ENCODE measurements at regions not wholly inside any gene's neighbourhood (a gene's known extent, or its start where the extent isn't known, plus 50 kb on each side); places are given as distances from the start of the nearest gene placed in this dataset.

- POLR2A ChIA-PET, result no interaction called here
- Histone ChIP-seq H3K4me1 (ENCODE audit: insufficient read depth, low read length, poor library complexity, severe bottlenecking) (no peaks in the 10 kb centered on the region), H3K4me2 (ENCODE audit: low read length) (no peak overlapping the region), H3K79me2 (ENCODE audit: insufficient read depth, low read depth, low read length) (no peaks in the 10 kb centered on the region), H3K9me2 (ENCODE audit: insufficient read depth, low read length) (no peaks in the 10 kb centered on the region), H4K20me1 (ENCODE audit: insufficient read depth, low read length) (no peaks in the 10 kb centered on the region), H3K4me3 (ENCODE audit: low read depth, low read length, poor library complexity, severe bottlenecking) (no peak overlapping the region), H3K36me3 (ENCODE audit: insufficient read depth, low read length) (no peaks in the 10 kb centered on the region), H3K27ac (ENCODE audit: low read depth, low read length, poor library complexity, severe bottlenecking) (no peak overlapping the region), H2AFZ (ENCODE audit: low read length) (no peak overlapping the region), H3K9me3 (ENCODE audit: low read length) (no peaks in the 10 kb centered on the region)
- no peak for DNase-seq (ENCODE audit: low spot score)
- no peak for TF ChIP-seq EZH2phosphoT487 (IDR thresholded peaks at IDR 0.05; ENCODE audit: borderline replicate concordance, low read depth, low read length)
- no peak for TF ChIP-seq CTCF (conservative IDR thresholded peaks at IDR 0.05; ENCODE audit: low read length)
- intact Hi-C loops (cut with micrococcal nuclease; ENCODE audit: unreplicated experiment), result no loop called here
- BruUV-seq (replicated peaks), result no TSS peak
- CTCF ChIA-PET (ENCODE audit: unreplicated experiment), result no interaction called here
Observed at GRCh38 chr16:17988839-17989238, 347.7 kb downstream of the NPIPA8 start.

- Histone ChIP-seq H3K36me3 (ENCODE audit: insufficient read depth, low read length) (no peaks in the 10 kb centered on the region), H3K79me2 (ENCODE audit: insufficient read depth, low read depth, low read length) (no peaks in the 10 kb centered on the region), H3K9me3 (ENCODE audit: low read length) (no peaks in the 10 kb centered on the region), H2AFZ (ENCODE audit: low read length) (no peak overlapping the region), H3K27ac (ENCODE audit: low read depth, low read length, poor library complexity, severe bottlenecking) (no peak overlapping the region), H4K20me1 (ENCODE audit: insufficient read depth, low read length) (no peaks in the 10 kb centered on the region), H3K4me2 (ENCODE audit: low read length) (no peak overlapping the region), H3K4me3 (ENCODE audit: low read depth, low read length, poor library complexity, severe bottlenecking) (no peak overlapping the region), H3K4me1 (ENCODE audit: insufficient read depth, low read length, poor library complexity, severe bottlenecking) (no peaks in the 10 kb centered on the region), H3K9me2 (ENCODE audit: insufficient read depth, low read length) (no peaks in the 10 kb centered on the region)
- no TSS peak for BruUV-seq (replicated peaks)
- ChIA-PET CTCF (ENCODE audit: unreplicated experiment) (no interaction called here), POLR2A (no interaction called here)
- no peak for DNase-seq (ENCODE audit: low spot score)
- TF ChIP-seq EZH2phosphoT487 (IDR thresholded peaks at IDR 0.05; ENCODE audit: borderline replicate concordance, low read depth, low read length), result no peak
- no peak for TF ChIP-seq CTCF (conservative IDR thresholded peaks at IDR 0.05; ENCODE audit: low read length)
- intact Hi-C loops (cut with micrococcal nuclease; ENCODE audit: unreplicated experiment), result no loop called here
Observed at GRCh38 chr16:17986991-17987390, 349.5 kb downstream of the NPIPA8 start.

- Histone ChIP-seq H3K27ac (ENCODE audit: low read depth, low read length, poor library complexity, severe bottlenecking) (no peak overlapping the region), H2AFZ (ENCODE audit: low read length) (no peak overlapping the region), H3K9me3 (ENCODE audit: low read length) (no peaks in the 10 kb centered on the region), H3K4me1 (ENCODE audit: insufficient read depth, low read length, poor library complexity, severe bottlenecking) (no peaks in the 10 kb centered on the region), H3K4me2 (ENCODE audit: low read length) (no peak overlapping the region), H3K9me2 (ENCODE audit: insufficient read depth, low read length) (no peaks in the 10 kb centered on the region), H3K79me2 (ENCODE audit: insufficient read depth, low read depth, low read length) (no peaks in the 10 kb centered on the region), H4K20me1 (ENCODE audit: insufficient read depth, low read length) (no peaks in the 10 kb centered on the region), H3K36me3 (ENCODE audit: insufficient read depth, low read length) (no peaks in the 10 kb centered on the region), H3K4me3 (ENCODE audit: low read depth, low read length, poor library complexity, severe bottlenecking) (no peak overlapping the region)
- TF ChIP-seq EZH2phosphoT487 (IDR thresholded peaks at IDR 0.05; ENCODE audit: borderline replicate concordance, low read depth, low read length) (no peak), CTCF (conservative IDR thresholded peaks at IDR 0.05; ENCODE audit: low read length) (no peak)
- ChIA-PET CTCF (ENCODE audit: unreplicated experiment) (no interaction called here), POLR2A (no interaction called here)
- intact Hi-C loops (cut with micrococcal nuclease; ENCODE audit: unreplicated experiment), result no loop called here
- BruUV-seq (replicated peaks), result no TSS peak
- DNase-seq (ENCODE audit: low spot score), result no peak
Observed at GRCh38 chr16:17984810-17985209, 351.7 kb downstream of the NPIPA8 start.
